H1 (cell line): ENCODE measurements at regions not wholly inside any gene's neighbourhood (a gene's known extent, or its start where the extent isn't known, plus 50 kb on each side); places are given as distances from the start of the nearest gene placed in this dataset.

Source experiments
- CTCF ChIP-seq, 3 experiments: IDR thresholded peaks; 1 replicate in 2 of 3; 2 replicates in 1 of 3; pipeline versions ENCODE4 v1.5.1 to v1.6.1; 2011; ENCODE audit warnings: low read length in 3 of 3, mild to moderate bottlenecking in 3 of 3, inconsistent platforms in 2 of 3, low read depth in 1 of 3, moderate library complexity in 1 of 3; ENCODE audit not compliant: insufficient read depth in 1 of 3; ENCODE audit errors: control extremely low read depth in 1 of 3
- EGR1 ChIP-seq: IDR thresholded peaks from 2 replicates; pipeline ENCODE4 v1.6.1; 2011; ENCODE audit warnings: low read depth, low read length, borderline replicate concordance

- no peak for TF ChIP-seq CTCF (IDR thresholded peaks at IDR 0.05; ENCODE audit: control extremely low read depth in 1 of 3, insufficient read depth in 1 of 3, low read depth in 1 of 3, low read length in 3 of 3)
- TF ChIP-seq EGR1, result no peak
These were observed 395.0 kb downstream of the ZEB2 start for GRCh38 chr2:144124882-144125281.
